Femur (tissue), 1 donor: ENCODE measurements at regions not wholly inside any gene's neighbourhood (a gene's known extent, or its start where the extent isn't known, plus 50 kb on each side); places are given as distances from the start of the nearest gene placed in this dataset.

ENCODE experiments used
- DNase-seq: peaks from one replicate; pipeline ENCODE4 v3.0.0-alpha.2; 2017

DNA sequence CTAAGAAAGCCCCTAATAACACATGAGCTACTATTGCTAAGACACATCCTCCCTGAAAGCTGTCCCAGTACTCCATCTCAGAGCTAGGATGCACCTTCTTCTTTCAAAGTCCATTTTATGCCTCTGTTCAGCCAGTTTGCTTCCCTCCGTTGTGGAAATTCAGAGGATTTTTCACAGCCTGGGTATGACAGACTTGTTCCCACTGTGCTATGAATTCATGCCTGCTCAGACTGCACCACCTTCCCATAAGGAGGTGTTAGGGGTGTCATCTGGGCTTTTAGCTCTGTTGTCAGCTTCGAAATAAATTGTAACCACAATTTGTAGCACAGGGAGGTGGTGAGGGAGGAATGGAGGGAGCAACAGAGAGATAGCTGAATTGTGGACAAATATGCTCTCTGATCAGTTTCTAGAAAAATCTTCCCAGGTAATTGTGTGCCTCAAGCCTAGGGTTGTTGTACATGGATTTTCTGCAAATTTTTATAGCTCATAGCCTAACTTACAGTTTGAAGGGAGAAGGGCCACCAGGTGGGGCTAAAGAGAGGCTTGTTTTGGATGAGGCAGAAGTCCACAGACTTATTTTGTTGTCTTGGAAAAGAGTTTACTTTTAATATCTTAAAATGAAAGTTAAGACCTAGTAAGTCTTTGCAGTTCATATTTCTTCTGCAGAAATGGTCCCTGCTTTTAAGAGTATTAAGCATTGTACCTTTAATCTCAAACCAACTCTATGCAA, 462.0 kb downstream of the PDCD6IP start:
- peak; percentile 65 for DNase-seq

DNA sequence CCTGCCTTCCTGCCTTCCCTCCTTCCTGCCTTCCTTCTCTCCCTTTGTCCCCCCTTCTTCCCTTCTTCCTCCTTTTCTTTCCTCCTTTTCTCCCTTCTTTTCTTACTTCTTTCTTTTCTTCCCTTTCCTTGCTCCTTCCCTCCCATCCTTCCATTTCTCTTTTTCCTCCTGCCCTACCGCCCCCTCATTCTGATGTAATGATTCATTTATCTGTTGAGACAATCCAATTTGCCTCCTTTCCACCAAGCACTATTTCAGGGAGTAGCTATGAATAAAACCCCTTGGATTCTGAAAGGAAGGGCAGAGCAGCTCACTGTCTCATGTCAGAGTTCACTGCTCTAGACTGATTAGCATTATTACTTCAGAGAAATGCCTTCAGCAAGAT, 462.6 kb downstream of the PDCD6IP start:
- no peak for DNase-seq

DNA sequence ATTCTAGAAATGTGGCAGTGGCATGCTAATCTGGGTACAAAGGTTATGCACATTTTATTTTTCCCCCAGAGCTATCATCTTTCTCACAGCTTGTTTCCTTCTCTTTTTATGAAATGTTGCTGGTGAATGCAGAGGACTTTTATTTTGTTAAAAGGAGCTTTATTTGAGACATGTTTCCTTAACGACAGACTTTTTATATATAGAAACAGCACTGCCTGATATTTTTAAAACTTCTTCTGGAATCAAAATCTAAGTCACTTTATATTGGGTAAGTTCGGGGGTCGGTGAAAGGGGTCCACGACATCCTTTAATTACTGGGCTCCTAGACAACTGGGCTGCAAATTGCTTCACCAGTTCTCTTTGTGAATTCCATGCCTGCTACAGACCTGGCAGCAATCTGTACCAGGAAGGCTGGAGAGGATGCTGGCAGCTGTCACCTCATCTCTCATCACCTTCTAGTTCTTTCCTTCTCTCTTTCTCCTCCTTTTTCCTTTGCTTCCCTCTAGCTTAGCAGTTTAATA, 464.7 kb downstream of the PDCD6IP start:
- peak; percentile 50 for DNase-seq

- no peak for DNase-seq
Measured at GRCh38 chr3:34264337-34265041, 466.1 kb downstream of the PDCD6IP start.

- no peak for DNase-seq
Measured at GRCh38 chr3:34267088-34267487, 468.7 kb downstream of the PDCD6IP start.

DNA sequence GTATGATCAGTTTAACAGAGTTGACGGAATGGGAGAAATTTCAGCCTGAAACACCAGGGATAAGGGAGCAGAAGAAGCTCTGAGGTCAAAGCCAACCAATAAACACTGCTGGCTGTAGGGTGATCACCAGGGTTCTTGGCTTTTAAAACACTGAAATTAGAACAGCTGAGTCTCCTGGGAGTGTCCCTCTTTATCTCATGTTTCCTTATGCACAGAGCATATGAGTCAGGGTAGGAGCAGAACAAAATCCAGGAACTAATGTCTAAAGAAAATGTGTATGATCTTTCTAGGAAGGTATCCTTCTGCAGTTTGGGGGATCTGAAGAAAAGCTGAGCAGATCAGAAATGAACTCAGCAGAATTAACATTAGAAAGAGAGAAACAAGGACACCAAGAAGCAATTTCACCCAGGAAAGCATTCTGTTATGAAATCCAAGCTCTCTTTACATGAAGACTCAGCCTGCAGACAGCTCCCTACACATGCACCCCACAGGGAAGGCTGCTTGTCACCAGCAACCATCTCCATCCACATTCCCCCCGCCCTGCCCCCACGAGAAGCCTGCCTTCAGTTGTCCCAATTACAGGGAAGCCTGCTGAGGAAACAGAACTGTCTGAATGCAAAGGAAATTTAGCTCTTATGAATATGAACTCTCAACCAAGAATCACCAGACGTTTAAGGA, 469.7 kb downstream of the PDCD6IP start:
- DNase-seq = no peak

GRCh38 chr3:34275811-34276210, 477.4 kb downstream of the PDCD6IP start:
- DNase-seq = no peak

DNA sequence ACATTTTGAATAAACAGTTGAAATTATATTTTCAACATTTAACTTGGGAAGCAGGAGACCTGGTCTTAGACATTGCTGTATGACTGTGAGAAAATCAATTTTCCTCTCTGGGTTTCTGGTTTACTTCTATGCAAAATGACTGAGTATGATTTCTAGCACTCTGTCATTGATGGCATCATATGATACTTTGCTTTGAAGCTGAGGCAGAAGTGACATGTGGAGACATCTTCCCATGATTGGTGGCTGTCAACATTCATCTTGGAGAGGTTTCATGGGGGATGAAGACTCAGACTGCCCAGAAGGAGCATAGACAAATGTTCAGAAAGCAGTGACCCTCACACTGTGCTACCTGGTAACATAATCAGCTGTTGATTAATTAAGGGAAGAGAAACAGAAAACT, 477.9 kb downstream of the PDCD6IP start:
- DNase-seq = no peak

- no peak for DNase-seq
Measured at GRCh38 chr3:34277110-34277509, 478.7 kb downstream of the PDCD6IP start.

DNA sequence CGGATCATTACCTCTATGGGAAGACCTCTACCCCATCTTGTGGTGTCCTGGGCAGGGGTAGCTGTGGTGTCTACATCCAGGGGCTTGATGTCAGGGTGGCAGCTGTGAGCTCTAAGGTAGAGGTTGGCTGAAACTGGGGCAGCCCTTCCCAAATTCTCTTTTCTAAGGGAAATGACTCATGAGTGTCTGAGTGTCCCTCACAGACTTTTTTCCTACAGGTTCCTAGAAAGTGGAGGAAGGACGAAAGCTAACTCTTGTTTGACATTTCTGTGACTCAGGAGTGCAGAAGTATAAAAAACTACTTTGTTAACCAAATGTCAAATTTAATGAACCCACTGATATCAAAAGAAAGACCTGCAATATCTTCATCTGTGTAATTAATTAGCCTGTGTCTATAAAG, 481.5 kb downstream of the PDCD6IP start:
- DNase-seq = no peak

DNA sequence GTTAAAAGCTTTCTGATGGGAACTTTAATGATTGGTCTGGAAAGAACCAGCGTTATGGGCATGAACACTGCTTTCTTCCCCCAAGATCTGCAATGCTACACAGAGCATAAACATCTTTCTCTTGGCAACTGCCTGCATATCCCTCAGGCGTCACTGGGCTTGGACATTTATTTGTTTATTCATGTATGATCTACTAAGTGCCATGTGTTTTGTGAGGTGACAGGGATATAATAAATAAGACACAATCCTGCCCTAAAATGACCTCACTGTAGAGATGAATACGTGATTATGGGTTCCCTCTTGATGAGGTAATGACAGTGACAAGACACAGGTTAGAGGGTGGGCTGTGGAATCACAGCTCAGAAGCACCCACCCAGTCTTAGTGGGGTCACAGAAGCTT, 485.3 kb downstream of the PDCD6IP start:
- no peak for DNase-seq

- no peak for DNase-seq
Measured at GRCh38 chr3:34284959-34285826, 486.8 kb downstream of the PDCD6IP start.

DNA sequence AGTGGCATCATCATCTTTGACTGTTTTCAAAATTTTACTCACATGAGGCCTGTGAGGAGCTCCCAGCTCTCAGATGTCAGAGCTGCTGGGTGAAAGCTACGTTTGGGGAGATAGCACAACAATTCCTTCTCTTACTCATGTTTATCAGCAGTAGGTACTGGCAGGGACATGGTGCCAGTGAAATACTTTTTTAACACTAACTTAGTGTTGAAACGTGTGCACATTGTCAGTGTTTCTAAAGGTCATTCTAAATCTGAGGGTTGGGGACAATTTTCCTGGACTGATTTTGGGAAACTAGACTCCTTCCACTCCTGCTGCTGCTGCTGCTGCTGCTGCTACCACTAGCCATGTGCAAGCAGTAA, 487.4 kb downstream of the PDCD6IP start:
- no peak for DNase-seq

- DNase-seq = no peak
Measured at GRCh38 chr3:34292605-34293300, 494.3 kb downstream of the PDCD6IP start.

GRCh38 chr3:34294240-34294639, 495.8 kb downstream of the PDCD6IP start:
- DNase-seq = no peak

DNA sequence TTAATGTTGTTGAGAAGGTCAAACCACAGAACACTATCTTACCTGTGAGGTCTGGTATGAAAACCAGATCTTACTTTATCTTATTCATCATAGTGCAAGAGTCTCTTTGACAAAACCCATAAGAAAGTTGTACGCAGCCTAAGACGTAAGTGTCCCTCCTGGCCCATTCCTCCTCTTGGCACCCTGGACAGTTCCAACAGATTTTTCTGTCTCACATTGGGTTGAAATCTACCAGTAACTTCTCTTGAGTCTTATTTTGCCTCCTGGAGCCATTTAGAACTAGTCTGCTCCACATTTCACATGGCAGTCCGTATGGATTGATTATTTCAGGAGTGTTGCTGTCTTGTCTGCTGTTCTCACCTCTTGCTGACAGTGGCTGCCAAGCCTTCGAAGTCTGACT, 498.4 kb downstream of the PDCD6IP start:
- no peak for DNase-seq

- no peak for DNase-seq
Measured at GRCh38 chr3:34298653-34299052, 500.2 kb downstream of the PDCD6IP start.

GRCh38 chr3:34300621-34301020, 502.2 kb downstream of the PDCD6IP start:
- no peak for DNase-seq

DNA sequence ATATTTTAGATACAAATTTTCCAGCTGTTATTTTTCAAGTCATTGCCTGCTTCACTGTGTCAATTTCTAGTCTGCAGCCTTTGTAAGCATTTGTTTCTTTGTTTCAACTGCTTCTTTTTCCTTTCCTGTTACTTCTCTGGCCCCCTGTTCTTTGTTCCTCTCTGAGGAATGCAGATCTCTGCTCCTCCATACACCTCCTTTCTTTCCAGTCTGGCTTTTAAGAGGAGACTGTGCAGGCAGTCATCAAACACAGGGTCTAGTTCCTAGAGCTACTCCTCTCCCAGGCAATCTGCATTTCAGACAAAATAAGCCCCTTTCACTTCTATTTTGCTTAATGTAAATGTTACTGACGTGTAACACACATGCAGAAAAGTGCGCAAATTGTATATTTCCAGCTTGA, 502.9 kb downstream of the PDCD6IP start:
- DNase-seq = no peak

DNA sequence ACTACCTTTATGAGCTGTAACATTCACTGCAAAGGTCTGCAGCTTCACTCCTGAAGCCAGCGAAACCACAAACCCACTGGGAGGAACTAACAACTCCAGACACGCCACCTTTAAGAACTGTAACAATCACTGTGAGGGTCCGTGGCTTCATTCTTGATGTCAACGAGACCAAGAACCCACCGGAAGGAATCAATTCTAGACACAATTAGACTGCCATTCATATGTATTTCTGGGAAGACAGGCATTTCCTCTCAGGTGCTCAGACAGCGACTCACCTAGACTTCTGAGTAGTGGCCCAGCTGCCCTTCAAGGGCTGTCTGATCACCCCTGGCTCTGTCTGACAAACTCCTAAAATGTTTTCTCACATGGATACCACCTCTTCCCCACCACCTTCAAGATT, 506.8 kb downstream of the PDCD6IP start:
- DNase-seq = no peak

DNA sequence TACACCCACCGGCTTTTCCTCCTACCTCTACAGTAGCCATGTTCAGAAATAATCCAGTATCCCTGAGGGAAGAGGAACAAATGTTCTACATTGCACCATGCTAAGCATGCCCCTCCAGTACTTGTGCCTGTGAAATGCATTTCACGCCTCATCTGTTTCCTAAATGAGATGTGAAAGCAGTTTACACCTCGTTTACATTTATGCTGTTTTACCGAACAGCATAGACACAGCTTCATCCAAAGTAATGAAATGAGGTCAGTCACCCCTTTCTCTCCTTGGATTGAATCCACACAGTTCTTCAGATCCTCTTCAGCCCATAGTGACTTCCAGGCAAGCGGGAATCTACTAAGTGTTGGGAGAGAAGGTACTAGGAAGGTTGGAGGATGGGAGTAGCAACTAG, 514.3 kb downstream of the PDCD6IP start:
- no peak for DNase-seq

GRCh38 chr3:34319881-34320280, 521.5 kb downstream of the PDCD6IP start:
- peak; percentile 39 for DNase-seq
